NCI-H460 (cell line): ENCODE measurements at regions not wholly inside any gene's neighbourhood (a gene's known extent, or its start where the extent isn't known, plus 50 kb on each side); places are given as distances from the start of the nearest gene placed in this dataset.

Source experiments
- DNase-seq: peaks from one replicate; pipeline ENCODE4 v3.0.0-alpha.2; 2016; ENCODE audit warnings: low read depth; ENCODE audit errors: extremely low read depth

DNA sequence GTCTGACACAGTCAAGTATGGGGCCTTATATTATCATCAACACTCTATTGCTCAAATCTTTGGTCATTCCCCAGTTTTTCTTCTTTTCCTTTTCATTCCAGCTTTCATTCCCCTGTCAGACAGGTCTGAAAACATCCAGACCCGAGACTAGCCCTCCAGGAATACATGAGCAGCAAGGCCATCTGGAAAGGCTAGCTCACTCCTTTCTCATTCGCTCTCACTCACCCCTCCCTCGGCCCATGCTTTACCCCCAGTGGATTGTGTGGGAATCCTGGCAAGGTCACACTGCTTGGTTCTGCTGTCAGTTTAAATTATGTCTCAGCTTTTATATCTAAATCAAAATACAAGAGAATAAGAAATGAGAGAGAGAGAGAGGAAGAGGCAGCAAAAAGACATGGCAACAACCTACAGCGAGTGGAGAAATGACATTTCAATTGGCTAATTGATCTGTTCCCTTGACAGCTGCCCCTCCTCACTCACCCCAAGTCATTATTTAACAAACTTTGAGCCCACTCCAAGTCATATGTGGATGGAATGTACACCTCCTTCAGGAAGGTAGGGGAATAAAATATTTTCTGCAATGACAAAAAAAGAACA, 962.2 kb downstream of the TUSC7 start:
- no peak for DNase-seq

DNA sequence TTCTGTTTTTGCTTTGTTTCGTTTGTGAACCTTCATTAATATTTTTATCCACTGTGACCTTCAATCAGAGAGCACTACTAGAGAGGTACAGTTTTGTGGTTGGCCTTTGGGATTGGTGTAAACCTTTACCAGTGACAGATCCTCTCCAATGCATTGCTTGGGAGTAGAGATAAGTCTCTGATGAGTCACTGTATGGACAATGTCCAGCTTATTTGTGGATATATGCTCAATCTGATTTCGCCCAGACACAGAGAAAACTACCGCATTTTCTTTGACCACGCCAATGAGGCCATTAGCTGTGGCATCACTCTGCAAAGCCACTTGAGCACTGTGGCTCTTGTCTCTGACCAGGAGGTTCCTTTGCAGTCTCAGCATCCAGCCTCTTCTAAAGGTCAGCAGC, 964.7 kb downstream of the TUSC7 start:
- DNase-seq, result no peak

DNA sequence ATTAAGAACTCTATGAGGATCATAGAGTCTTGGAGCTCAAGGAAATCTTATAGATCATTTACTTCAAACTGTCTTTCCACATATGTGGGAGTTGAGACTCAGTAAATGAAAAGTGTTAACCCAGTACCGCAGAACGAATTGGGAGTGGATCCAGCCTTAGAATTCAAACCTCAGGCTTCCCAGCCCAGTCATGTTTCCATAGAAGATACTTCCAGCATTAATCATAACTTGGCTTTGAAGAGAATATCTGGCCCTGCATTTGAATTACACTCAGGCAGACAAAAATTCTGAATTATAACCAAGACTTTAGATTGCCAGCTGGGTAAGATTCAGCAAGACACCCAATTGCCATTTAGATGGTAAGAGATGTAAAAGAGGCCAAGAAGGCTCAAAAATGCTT, 972.0 kb downstream of the TUSC7 start:
- DNase-seq, result no peak

DNA sequence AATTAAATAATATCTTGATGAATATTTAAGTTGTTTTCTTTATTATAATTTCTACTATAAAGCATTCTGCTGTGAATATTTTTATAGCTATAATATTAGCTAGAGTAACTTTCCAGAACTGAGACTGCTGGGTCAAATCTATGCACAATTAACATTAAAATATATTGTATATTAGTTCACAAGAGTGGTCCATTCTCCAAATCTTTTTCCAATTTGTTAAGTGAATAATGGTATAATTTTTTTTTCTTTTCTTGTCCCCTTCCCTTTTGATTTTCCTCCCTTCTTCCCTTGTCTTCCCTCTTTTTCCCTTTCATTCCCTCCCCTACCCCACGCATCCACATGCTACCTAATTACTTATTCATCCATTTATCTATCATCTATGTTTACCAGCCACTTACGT, 977.5 kb downstream of the TUSC7 start:
- DNase-seq, result no peak

DNA sequence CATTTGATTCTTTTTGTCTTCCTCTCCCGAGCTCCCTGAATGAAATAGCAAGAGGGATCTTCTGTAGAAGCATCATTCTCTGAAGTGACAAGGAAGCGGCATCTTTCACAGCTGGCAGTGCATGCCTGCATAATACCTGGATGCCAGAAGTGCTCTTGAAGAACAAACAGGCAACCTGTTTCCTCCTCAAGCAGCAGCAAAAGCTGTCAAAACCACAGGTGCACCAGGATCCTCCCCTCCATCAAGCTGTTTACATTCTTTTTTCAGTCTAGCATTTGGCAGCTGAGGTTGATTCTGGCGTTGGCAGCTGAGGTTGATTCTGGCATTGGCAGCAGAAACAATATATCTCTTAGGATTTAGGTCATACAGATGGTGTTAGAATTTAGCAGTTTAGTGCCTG, 979.0 kb downstream of the TUSC7 start:
- no peak for DNase-seq

DNA sequence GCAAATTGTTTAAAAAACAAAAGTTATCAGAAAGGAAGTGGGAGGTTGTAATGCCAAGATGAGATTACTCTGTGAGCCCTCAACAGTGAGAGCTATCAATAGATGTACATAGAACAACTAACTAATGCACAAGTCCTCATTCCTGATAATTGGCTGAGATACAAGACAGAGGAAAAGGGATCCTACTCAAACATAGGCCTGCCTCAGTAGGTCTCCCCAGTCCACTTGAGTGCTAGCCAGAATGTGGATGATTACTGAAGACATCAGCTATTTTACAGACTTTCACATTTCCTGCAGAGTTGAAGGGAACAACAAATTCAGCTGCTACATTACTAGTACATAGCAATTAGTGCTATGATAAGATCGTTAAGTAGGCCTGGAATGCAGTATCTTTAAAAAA, 981.9 kb downstream of the TUSC7 start:
- DNase-seq, result no peak

DNA sequence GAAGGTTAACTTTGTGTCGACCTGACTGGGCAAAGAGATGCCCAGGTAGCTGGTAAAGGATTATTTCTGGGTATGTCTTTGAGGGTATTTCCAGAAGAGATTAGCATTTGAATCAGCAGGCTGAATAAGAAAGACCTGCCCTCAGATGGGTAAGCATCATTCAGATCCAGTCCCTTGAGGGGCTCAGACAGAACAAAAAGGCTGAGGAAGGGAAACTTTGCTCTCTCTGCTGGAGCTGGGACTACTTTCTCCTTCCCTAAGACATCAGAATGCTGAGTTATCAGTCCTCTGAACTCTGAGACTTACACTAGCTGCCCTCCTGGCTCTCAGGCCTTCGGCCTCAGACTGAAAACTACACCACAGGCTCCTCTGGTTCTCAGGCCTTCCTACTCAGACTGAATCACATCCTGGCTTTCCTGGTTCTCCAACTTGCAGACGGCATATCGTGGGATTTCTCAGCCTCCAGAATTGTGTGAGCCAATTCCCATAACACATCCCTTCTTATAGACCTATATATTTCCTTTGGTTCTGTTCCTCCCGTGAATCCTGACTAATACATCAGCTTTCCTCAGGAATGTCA, 982.9 kb downstream of the TUSC7 start:
- no peak for DNase-seq

DNA sequence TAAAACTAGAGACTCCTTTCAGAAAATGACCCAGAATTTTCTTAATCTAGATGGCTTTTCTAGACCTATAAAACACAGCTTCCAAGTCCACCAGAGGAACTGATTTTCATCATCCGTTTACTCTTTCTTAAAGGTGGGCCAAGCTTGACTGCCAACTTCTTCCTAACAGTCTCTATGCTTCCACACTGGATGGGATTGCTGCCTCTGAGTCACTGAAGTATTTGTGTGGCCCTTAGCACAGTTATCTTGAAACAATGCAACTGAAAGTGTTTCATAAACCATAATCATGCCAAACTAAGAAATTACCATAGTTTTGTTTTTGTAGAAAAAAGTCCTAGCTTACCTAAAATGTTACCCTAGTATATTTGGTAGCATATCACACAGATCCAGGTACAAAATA, 985.7 kb downstream of the TUSC7 start:
- no peak for DNase-seq

DNA sequence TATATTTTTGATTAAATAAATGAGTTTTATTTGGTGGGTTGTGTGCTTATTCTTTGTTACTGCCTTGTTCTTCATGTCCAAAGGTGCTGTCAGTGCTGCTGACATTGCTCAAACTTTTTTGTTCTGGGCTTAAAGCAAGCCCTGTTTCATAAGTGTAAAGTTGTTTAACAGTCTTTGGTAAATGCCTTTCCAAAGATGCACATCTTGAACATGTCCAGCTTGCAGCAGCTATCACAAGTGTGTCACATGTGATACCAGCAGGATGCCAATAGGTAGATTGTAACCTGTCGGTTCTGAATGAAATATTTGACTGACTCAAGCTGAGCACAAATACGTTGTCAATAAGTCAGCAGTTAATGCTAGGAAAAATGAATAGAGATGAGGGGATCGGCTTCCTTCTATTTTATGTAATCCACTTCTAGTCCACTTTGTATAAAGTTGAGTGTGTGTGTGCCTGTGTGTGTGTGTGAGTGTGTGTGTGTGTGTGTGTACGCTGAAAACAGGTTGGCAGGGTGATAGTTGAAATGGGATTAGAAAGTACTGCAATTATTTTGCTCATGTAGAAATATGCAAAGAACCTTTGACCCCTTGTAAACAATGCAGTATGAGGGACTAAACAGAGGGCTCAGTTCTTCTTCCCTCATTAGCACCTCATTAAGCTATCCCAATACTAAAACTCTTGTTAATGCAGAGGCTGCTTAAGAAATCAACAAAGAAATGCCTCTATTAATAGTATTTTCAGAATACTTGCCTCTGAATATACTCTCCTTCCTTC, 986.5 kb downstream of the TUSC7 start:
- no peak for DNase-seq

DNA sequence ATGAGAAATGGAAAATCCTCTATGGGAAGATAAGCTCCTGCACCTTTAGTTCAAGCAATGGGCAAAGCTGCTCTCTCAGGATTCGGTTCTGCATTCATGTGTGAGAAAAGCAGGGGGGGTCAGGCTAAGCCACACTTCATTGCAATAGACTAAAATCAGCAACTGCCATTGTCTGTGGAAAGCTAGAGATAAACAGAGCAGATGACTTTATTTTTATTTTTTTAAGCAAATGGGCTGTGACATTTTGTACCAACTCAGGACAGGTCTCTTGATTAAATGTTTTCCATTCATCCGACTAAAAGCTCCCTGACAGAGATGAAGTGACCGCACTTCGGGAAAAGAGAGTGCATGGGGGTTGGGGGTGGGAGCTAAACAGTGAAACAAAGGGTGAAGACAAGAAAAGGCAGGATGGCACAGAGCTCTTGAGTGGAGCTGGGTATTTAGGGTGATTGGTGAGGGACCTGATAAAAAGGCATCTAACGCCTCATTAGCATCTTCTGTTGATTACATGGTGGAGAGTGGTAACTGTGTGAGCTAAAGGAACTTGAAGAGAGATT, 987.4 kb downstream of the TUSC7 start:
- DNase-seq, result no peak

DNA sequence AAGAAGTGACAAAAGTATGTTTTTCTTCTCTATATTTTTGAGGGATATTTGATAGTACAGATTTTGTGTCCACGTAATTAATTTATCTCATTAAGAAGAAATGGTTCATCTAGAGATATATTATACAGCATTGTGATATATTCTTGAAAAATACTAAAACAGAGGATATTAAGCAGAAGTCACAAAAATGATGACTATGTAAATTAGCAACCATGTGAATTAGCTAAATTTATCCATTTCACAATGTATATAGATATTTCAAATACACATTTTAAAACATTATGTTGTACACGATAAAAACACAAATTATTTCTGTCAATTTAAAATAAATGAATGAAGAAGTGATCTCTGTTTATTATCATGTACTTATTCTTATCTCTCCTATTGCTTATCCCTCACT, 989.5 kb downstream of the TUSC7 start:
- DNase-seq, result no peak

DNA sequence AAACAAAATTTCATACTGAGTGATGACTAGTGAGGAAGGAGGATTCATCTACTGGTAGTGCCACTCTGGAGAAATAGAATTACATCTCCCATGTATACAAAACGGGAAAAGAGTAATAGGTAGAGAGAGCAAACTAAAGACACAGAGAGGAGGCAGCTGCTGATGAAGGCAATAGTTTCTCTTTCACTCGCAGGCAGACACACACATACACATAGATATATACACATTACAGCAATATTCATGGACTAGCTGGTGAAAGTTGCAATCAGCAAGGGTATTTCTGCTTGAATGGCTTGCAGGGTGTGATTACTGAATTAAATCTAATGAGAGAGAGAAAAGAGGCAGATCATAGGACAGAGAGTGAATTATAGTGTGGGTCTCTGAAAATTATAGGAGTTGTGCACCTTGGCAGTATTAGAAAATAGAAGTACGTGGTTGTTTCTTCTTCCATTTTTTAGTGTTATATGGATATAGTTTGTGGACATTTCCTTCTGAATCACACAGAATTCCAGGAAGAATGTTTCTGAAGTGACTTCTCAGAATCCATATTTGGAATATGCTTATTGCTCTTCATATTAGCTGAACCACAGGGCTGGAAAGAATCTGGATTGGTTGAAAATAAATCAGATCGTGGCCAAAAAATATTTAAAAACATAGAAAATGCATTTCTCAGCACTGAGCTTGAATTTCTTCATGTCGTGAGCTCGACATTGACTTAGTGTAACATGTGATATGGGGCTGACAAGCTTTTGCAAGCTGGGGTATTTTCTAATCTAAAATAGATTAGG, 991.2 kb downstream of the TUSC7 start:
- DNase-seq, result no peak

DNA sequence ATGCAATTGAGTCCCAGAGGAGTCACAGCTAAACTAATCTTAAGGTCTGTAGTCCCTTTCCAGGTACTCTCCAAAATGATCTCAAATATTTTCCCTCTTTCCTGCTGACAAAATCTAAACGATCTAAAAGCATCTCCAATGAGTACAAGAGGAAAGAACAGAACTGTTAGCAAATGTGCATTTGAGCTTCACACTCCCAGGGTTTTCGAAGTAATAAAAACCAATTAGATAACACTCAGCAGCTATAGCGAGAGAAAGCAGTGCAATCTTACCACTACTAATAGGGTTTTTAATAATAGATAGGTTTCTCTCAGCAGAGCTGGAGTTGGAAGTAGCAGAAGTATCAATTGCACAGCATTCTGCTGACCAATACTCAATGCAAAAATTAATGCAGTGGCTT, 995.4 kb downstream of the TUSC7 start:
- no peak for DNase-seq

DNA sequence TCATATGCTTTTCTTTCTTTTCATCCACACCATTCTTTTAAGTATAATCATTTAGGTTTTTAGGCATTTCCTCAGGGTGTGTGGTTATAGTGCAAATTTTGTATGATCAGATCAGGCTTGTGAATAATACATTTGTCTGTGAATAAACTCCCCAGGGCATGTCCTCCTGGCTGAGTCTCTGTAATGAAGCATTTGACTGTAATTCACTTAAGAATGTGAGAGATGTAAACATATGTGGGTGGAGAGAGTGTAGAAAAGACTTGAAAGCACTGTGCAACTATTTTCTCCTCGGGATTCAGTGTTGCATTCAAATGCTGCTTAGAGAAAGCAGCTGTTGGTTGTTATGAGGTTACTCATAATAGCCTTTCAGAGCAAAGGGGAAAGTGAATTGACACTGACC, 996.5 kb downstream of the TUSC7 start:
- DNase-seq, result no peak

DNA sequence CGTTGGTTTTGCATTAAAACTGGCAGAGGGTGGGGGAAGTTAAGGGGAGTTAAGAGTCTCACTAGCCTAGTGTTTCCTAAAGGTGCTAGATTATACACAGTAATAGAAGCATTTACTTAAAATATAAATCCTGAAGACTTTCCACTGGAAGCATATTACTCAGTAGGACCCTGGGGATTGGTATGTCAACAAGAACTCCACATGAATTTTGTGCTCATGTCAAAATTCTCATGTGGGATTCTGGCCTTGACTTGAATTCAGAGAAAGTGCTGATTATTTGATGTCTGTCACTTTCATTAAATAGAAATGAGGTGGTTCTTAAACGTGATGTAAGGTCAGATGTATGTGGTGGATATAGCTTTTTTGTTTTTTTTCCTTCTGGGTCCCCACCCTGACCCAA, 997.2 kb downstream of the TUSC7 start:
- DNase-seq, result no peak

DNA sequence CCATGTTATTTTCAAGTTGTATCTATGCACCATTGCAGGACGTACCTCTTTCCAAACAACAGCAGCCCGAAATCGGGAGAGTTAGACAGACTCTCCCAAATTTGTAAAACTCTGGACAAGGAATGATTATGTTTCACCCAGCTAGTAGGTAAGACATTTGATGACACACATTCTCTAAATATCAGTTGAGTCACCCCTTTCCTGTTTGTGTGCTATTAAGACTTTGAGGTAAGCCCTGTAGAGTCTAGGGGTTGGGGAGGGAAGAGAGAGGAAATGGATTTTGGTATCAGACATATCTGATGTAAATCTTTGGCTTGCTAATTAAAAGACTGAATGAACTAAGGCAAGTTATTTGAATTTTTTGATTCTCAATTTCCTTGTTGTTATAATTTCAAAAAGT, 999.0 kb downstream of the TUSC7 start:
- DNase-seq, result no peak

DNA sequence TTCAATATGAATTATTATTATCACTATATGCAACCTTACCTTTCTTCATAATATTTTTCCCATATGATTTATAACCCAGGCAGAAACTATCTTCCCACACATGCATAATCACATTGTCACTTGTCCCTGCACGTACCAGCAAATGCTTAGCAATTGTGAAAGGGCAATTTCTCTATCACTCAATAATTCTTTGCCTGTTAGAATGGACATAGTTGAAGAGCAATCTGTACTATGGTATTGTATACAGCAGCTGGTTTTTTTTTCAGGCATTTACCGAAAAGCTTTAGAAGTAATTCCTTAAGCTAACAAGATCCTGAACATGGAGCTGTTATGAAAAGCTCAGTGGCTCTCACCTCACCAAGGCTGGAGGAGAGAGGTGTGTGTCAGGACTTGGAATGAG, 999.5 kb downstream of the TUSC7 start:
- DNase-seq, result no peak

DNA sequence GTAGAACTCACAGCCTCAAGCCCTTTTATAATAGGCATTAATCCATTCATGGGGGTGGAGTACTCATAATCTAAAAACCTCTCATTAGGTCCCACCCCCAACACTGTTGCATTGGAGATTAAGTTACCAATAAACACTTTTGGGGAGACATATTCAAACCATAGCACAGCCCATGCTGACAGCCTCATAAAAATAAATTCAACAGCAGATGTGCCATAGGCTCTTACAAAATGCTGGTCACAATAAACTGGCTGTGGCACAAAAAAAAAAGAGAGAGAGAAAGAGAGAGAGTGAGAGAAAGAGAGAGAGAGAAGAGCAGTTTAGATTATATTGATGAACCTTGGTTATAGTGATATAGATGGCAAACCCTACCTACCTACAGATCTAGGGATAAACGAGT, 1000.9 kb downstream of the TUSC7 start:
- DNase-seq, result no peak

DNA sequence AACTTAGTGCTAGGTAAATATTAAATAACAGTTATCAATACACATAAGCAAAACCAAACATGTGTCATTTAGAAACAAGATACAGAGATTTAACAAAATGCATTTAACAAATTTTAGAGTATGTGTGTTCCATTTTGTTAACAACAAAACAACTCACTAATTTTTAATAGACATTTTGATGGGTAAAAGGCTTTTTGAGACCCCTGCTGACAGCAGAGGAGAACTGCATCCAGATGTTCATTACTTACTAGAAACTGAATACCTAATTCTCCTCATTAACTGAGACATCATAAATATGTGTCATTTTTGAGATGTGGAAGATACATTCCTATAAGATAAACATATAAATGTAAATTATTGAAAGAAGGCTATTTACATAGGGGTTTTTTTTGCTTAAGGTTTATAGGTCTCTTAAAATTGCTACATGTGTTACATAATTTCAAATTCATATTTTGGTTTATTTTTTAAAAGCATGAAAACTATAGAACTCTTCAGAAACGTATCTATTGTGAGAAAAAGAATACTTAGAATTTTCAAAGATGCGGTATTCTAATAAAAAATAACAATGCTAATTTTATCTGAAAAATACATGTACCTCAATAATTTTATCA, 1009.8 kb downstream of the TUSC7 start:
- no peak for DNase-seq

DNA sequence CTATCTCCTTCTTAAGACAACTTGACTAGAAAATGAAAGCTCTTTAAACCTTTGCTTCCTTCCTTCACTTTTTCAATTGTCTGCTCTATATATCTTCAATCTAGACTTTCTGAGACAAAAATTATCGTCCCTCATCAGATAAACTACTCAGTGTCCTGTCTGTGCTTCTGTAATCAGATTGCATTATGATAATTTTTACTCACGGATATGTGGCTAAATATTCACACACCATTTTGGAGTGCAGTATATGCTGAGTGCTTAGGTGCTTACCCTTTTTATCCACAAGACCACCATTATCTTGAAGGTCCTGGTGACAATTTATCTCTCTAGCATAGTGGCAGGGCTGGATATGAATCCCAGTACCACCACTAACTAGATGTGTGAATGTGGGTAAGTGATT, 1012.3 kb downstream of the TUSC7 start:
- DNase-seq, result no peak

DNA sequence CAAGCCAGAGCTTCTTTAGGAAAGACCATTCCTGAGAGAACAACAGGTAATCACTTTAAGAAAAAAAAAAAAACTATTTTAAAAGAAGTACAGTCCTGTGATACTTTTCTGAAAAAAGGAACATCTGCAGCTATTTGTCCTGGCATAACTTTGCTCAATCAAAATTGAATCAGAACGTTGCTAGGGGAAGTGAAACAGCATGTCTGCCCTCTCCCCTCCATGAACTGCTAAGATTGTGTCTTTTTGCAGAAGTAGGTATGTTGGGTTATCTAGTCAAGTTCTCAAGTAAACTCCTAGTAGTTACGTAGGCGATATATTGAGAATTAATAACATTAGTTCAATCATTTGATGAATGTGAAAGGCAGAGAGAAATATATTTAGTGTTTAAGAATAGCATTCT, 1013.3 kb downstream of the TUSC7 start:
- no peak for DNase-seq
